Skeletal muscle tissue (tissue), 3 donors: ENCODE measurements at regions not wholly inside any gene's neighbourhood (a gene's known extent, or its start where the extent isn't known, plus 50 kb on each side); places are given as distances from the start of the nearest gene placed in this dataset.

ENCODE experiments used
- H3K27ac ChIP-seq: one replicate; pipeline ENCODE4 v1.7.0; 2013; ENCODE audit warnings: mild to moderate bottlenecking, low read depth, low read length, inconsistent platforms
- H3K27me3 ChIP-seq, 3 donors: one replicate each; pipeline ENCODE4 v1.7.0; 2013; ENCODE audit warnings: low read length in 3 of 3; ENCODE audit not compliant: control insufficient read depth in 3 of 3, insufficient read depth in 3 of 3
- H3K36me3 ChIP-seq, 3 donors: one replicate each; pipeline ENCODE4 v1.7.0; 2013; ENCODE audit warnings: low read length in 3 of 3; ENCODE audit not compliant: control insufficient read depth in 3 of 3, insufficient read depth in 3 of 3
- H3K4me1 ChIP-seq, 3 donors: one replicate each; pipeline ENCODE4 v1.7.0; 2013; ENCODE audit warnings: low read length in 3 of 3, mild to moderate bottlenecking in 3 of 3; ENCODE audit not compliant: control insufficient read depth in 3 of 3, insufficient read depth in 3 of 3
- H3K4me3 ChIP-seq, 3 donors: one replicate each; pipeline ENCODE4 v1.7.0; 2013; ENCODE audit warnings: low read length in 3 of 3
- H3K9ac ChIP-seq, 3 donors: one replicate each; pipeline ENCODE4 v1.7.0; 2013; ENCODE audit warnings: low read length in 3 of 3, mild to moderate bottlenecking in 3 of 3, moderate library complexity in 2 of 3, low read depth in 1 of 3
- H3K9me3 ChIP-seq, 3 donors: one replicate each; pipeline ENCODE4 v1.7.0; 2013; ENCODE audit warnings: low read length in 3 of 3; ENCODE audit not compliant: control insufficient read depth in 3 of 3
- donor health status: Osteomylitis.

GRCh38 chr20:39298571-39299506 lies 336.7 kb downstream of the DHX35 start:
- Histone ChIP-seq H3K4me1 (no peaks in the 10 kb centered on the region), H3K9me3 (no peaks in the 10 kb centered on the region), H3K27ac (no peak overlapping the region), H3K4me3 (no peak overlapping the region), H3K27me3 (peaks cover 0 to 7% (median 0%) of the 10 kb centered on the region in 3 donors), H3K36me3 (no peaks in the 10 kb centered on the region), H3K9ac (no peak overlapping the region)

DNA sequence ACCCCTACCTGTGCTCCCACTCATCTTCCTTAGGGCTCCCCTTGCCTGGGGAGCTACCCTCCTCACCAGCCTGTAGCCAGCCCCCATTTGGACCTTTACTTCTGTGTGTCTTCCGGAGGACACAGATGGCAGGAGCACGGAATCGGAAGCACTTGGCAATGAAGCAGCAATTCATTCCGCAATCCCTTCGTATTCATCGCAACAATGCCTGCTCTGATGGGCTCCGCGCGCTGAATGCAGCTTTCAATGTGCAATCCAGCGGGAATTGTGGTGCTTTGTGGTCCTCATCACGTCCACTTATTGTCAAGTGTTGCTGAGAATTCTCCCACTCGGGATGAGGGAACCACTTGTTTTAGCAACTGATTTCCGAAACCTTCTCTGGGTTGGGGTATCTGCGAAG lies 336.0 kb downstream of the DHX35 start:
- H3K36me3 ChIP-seq: no peaks in the 10 kb centered on the region
- peaks cover 0 to 7% (median 0%) of the 10 kb centered on the region in 3 donors for H3K27me3 ChIP-seq
- no peaks in the 10 kb centered on the region for H3K4me1 ChIP-seq
- H3K9me3 ChIP-seq: no peaks in the 10 kb centered on the region
- no peak overlapping the region for H3K4me3 ChIP-seq
- no peak overlapping the region for H3K27ac ChIP-seq
- no peak overlapping the region for H3K9ac ChIP-seq

DNA sequence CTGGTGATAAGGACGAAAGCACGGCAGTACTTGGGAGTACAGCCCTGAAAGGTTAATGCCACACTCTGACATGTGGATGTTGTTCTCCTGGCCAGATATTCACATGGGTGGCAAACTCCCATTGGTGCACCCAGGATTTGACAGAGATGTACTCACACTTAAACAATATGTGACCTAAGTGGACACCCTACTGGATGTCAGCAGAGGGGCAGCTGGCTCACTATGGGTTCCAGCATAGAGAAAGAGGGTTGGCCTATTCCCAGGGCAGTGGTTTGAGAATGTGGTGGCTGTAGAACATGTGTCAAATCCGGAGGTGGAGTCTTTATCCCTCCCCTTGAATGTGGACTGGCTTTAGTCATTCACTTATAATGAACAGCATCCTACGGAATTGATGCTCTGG lies 333.2 kb downstream of the DHX35 start:
- Histone ChIP-seq H3K27ac (no peak overlapping the region), H3K27me3 (peaks cover 0 to 7% (median 0%) of the 10 kb centered on the region in 3 donors), H3K4me3 (no peak overlapping the region), H3K36me3 (no peaks in the 10 kb centered on the region), H3K9me3 (no peaks in the 10 kb centered on the region), H3K9ac (no peak overlapping the region), H3K4me1 (no peaks in the 10 kb centered on the region)

DNA sequence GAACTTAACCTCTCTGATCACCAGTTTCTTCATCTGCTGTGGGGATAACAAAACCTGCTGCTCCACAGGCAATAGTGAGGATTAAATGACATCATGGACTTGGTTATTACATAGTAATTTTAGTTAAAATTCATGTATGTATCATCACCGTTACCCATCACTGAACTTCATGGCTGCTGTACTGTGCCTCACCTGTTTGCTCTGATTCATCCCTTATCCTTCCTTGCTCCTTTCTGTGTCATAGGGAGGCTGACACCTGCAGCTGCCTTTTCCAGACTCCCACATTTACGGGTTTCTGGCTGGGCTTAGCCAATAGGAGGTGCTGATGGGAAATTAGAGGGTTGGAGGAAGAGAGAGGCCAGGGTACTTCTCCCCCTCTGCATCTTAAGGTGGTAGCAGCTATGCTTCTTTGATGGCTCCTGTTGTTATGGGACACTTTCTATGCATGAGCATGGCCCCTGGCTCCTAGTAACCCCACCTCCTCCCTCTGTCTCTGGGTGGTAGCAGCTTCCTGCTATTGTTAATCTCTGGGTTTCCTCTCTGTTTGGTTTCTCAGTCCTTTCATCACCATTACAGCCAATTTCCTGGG lies 332.1 kb downstream of the DHX35 start:
- no peak overlapping the region for H3K4me3 ChIP-seq
- H3K4me1 ChIP-seq: no peaks in the 10 kb centered on the region
- no peak overlapping the region for H3K27ac ChIP-seq
- no peak overlapping the region for H3K9ac ChIP-seq
- H3K9me3 ChIP-seq: no peaks in the 10 kb centered on the region
- peaks cover 0 to 7% (median 0%) of the 10 kb centered on the region in 3 donors for H3K27me3 ChIP-seq
- H3K36me3 ChIP-seq: no peaks in the 10 kb centered on the region

GRCh38 chr20:39292193-39292736 lies 330.1 kb downstream of the DHX35 start:
- H3K4me1 ChIP-seq: no peaks in the 10 kb centered on the region
- H3K27ac ChIP-seq: no peak overlapping the region
- H3K36me3 ChIP-seq: no peaks in the 10 kb centered on the region
- no peak overlapping the region for H3K9ac ChIP-seq
- H3K9me3 ChIP-seq: no peaks in the 10 kb centered on the region
- H3K4me3 ChIP-seq: no peak overlapping the region
- H3K27me3 ChIP-seq: no peaks in the 10 kb centered on the region

GRCh38 chr20:39291301-39291700 lies 329.2 kb downstream of the DHX35 start:
- H3K9me3 ChIP-seq: no peaks in the 10 kb centered on the region
- no peaks in the 10 kb centered on the region for H3K36me3 ChIP-seq
- H3K9ac ChIP-seq: no peak overlapping the region
- H3K4me3 ChIP-seq: no peak overlapping the region
- H3K4me1 ChIP-seq: no peaks in the 10 kb centered on the region
- H3K27me3 ChIP-seq: no peaks in the 10 kb centered on the region
- no peak overlapping the region for H3K27ac ChIP-seq

GRCh38 chr20:39290575-39290974 lies 328.4 kb downstream of the DHX35 start:
- Histone ChIP-seq H3K9me3 (no peaks in the 10 kb centered on the region), H3K4me3 (no peak overlapping the region), H3K36me3 (no peaks in the 10 kb centered on the region), H3K9ac (no peak overlapping the region), H3K27me3 (no peaks in the 10 kb centered on the region), H3K27ac (no peak overlapping the region), H3K4me1 (no peaks in the 10 kb centered on the region)

GRCh38 chr20:39289831-39290230 lies 327.7 kb downstream of the DHX35 start:
- H3K4me3 ChIP-seq: no peak overlapping the region
- H3K36me3 ChIP-seq: no peaks in the 10 kb centered on the region
- no peak overlapping the region for H3K9ac ChIP-seq
- no peaks in the 10 kb centered on the region for H3K27me3 ChIP-seq
- no peaks in the 10 kb centered on the region for H3K9me3 ChIP-seq
- no peaks in the 10 kb centered on the region for H3K4me1 ChIP-seq
- no peak overlapping the region for H3K27ac ChIP-seq

DNA sequence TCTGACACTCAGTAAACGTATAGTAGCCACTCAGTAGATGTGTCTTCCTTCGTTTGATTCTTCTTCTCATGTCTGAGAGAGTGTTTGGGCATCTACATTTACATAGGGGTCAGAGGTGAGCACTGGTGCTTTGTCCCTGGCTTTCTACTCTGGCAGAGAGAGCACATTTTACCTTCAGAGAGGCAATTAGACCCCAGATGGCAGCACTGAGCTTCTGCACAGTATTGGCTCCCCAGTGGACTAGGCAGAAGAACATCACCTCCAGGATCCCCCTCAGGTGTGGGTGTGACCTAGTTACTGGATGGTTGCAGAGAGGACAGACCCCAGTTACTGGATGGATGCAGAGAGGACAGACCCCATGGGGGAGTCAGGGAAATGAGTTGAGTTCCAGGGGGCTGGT lies 327.2 kb downstream of the DHX35 start:
- Histone ChIP-seq H3K9ac (no peak overlapping the region), H3K4me1 (no peaks in the 10 kb centered on the region), H3K4me3 (no peak overlapping the region), H3K36me3 (no peaks in the 10 kb centered on the region), H3K27me3 (no peaks in the 10 kb centered on the region), H3K27ac (no peak overlapping the region), H3K9me3 (no peaks in the 10 kb centered on the region)

- Histone ChIP-seq H3K4me3 (no peak overlapping the region), H3K27ac (no peak overlapping the region), H3K9me3 (no peaks in the 10 kb centered on the region), H3K4me1 (peaks cover 0 to 10% (median 5%) of the 10 kb centered on the region in 3 donors), H3K27me3 (no peaks in the 10 kb centered on the region), H3K9ac (no peak overlapping the region), H3K36me3 (no peaks in the 10 kb centered on the region)
These were observed 321.3 kb downstream of the DHX35 start for GRCh38 chr20:39283464-39283863.
